GM13976 (cell line): ENCODE measurements at regions not wholly inside any gene's neighbourhood (a gene's known extent, or its start where the extent isn't known, plus 50 kb on each side); places are given as distances from the start of the nearest gene placed in this dataset.
"Not testable (repeated sequence)": the region's sequence is repeated elsewhere in the genome, so short reads cannot be mapped to it uniquely, and the experiment has no call there.

ENCODE experiments used
- DNase-seq: peaks from one replicate; pipeline ENCODE4 v3.0.0; 2012; ENCODE audit warnings: low spot score
- in situ Hi-C: fragments of 300-500 bp; cut with MboI; formaldehyde crosslinking; loops from one replicate; pipeline ENCODE4 v1.12.0; 2022; ENCODE audit warnings: low sequenced_read_pairs, mixed read lengths, inconsistent platforms; ENCODE audit not compliant: unreplicated experiment
- TF ChIP-seq, protein P1 (sequence below): IDR thresholded peaks from 2 replicates; pipeline ENCODE4 v1.5.1; 2012; ENCODE audit warnings: borderline replicate concordance, mild to moderate bottlenecking; ENCODE audit not compliant: insufficient read depth; ENCODE audit errors: extremely low read depth, missing control alignments, control extremely low read depth

- DNase-seq = no peak
- in situ Hi-C loops = no loop called here
- TF ChIP-seq, protein P1, sequence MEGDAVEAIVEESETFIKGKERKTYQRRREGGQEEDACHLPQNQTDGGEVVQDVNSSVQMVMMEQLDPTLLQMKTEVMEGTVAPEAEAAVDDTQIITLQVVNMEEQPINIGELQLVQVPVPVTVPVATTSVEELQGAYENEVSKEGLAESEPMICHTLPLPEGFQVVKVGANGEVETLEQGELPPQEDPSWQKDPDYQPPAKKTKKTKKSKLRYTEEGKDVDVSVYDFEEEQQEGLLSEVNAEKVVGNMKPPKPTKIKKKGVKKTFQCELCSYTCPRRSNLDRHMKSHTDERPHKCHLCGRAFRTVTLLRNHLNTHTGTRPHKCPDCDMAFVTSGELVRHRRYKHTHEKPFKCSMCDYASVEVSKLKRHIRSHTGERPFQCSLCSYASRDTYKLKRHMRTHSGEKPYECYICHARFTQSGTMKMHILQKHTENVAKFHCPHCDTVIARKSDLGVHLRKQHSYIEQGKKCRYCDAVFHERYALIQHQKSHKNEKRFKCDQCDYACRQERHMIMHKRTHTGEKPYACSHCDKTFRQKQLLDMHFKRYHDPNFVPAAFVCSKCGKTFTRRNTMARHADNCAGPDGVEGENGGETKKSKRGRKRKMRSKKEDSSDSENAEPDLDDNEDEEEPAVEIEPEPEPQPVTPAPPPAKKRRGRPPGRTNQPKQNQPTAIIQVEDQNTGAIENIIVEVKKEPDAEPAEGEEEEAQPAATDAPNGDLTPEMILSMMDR = no peak
Observed at GRCh38 chr7:51850126-51850525, 533.5 kb upstream of the COBL start.

DNA sequence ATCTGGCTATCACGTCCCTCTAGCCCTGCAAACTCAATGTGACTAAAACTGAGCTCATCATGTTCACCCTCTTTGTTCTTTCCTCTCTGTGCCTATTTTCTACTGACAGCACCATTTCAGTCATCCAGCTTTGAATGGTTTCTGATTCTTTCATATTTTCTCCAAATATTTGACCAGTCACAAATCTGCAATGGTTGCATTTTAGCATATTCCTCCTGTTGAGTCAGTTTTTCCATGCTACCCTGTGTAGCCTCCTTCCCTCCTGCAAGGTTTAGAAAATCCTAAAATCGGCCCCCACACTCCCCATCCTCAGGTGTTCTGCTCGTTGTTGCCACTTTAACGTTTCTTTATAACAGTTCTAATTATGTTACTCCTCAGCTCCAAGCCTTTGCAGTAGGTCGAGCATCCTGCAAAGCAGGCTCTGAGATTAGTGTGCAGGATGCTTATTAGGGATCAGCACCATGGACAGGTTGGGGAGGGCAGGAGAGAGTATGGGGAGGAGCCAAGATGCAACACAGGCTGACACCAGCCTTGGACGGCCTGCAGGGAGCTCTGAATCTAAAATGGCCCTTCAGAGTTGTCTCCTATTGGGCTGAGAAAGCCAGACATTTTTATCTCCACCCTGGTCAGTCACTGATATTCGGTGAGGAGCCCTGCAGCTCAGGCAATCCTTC is 531.0 kb upstream of the COBL start:
- no peak for DNase-seq
- TF ChIP-seq, protein P1 = no peak
- in situ Hi-C loops = no loop called here

DNA sequence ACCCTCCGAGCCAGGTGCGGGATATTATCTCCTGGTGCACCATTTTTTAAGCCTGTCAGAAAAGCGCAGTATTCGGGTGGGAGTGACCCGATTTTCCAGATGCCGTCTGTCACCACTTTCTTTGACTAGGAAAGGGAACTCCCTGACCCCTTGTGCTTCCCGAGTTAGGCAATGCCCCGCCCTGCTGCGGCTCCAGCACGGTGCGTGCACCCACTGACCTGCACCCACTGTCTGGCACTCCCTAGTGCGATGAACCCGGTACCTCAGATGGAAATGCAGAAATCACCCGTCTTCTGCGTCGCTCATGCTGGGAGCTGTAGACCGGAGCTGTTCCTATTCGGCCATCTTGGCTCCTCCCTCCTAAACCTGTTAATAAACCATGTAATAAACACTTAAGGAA is 522.5 kb upstream of the COBL start:
- DNase-seq, in situ Hi-C loops: not testable (repeated sequence)

- DNase-seq = no peak
- TF ChIP-seq, protein P1 = no peak
- in situ Hi-C loops = no loop called here
Observed at GRCh38 chr7:51827631-51828030, 511.0 kb upstream of the COBL start.

DNA sequence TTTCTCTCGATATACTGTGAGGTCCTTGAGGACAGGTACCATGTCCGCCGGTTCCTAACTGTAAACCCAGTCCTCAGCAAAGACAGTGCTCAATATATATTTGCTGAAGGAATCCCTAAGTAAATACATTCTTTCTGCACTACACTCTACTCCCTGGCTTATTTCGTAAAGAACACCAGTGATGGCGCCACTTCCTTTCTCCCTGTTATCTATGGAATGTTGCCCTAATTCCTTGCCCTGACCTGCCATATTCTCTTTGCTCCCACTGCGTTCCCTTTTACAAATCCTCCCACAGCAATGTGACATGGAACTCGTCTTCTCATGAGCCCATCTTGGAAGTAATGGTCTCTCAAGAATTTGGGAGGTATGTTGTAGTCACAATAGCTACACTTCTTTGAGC is 507.4 kb upstream of the COBL start:
- in situ Hi-C loops = no loop called here
- TF ChIP-seq, protein P1 = no peak
- DNase-seq = no peak

GRCh38 chr7:51823437-51823836 is 506.8 kb upstream of the COBL start:
- TF ChIP-seq, protein P1 = no peak
- in situ Hi-C loops = no loop called here
- DNase-seq = no peak

GRCh38 chr7:51817694-51818225 is 501.2 kb upstream of the COBL start:
- no peak for DNase-seq
- TF ChIP-seq, protein P1 = no peak
- in situ Hi-C loops = no loop called here

DNA sequence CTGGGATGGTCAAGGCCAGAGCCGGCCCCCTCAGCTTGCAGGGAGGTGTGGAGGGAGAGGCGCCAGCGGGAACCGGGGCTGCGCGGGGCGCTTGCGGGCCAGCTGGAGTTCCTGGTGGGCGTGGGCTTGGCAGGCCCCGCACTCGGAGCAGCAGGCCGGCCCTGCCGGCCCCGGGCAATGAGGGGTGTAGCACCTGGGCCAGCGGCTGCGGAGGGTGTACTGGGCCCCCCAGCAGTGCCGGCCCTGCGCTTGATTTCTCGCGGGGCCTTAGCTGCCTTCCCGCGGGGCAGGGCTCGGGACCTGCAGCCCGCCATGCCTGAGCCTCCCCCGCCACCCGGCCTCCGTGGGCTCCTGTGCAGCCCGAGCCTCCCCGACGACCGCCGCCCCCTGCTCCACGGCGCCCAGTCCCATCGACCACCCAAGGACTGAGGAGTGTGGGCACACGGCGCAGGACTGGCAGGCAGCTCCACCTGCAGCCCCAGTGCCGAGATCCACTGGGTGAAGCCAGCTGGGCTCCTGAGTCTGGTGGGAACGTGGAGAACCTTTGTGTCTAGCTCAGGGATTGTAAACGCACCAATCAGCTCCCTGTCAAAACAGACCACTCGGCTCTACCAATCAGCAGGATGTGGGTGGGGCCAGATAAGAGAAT is 489.3 kb upstream of the COBL start:
- DNase-seq, in situ Hi-C loops: not testable (repeated sequence)
